Left lung (tissue), 4 donors: ENCODE measurements at regions not wholly inside any gene's neighbourhood (a gene's known extent, or its start where the extent isn't known, plus 50 kb on each side); places are given as distances from the start of the nearest gene placed in this dataset.
A peak's percentile ranks its signal among the peaks of the same experiment; 100 is the strongest.

Source experiments
- ATAC-seq: fragments of 200-7000 bp; cut with Tn5 transposase; one replicate; pipeline ENCODE4 v1.9.1; 2020; ENCODE audit warnings: moderate library complexity
- DNase-seq, 4 donors: peaks; one replicate each; pipeline ENCODE4 v3.0.0-alpha.2; 2013 to 2020
- H3K27ac ChIP-seq, 2 donors: fragments of 200-600 bp; sonication (generic) in 1 of 2; one replicate each; pipeline versions ENCODE4 v1.5.0 to v1.8.0; 2020 to 2021
- H3K27me3 ChIP-seq, 2 donors: fragments of 200-600 bp; sonication (generic) in 1 of 2; one replicate each; pipeline versions ENCODE4 v1.5.0 to v1.8.0; 2020 to 2021
- H3K36me3 ChIP-seq, 2 donors: fragments of 200-600 bp; sonication (generic) in 1 of 2; one replicate each; pipeline versions ENCODE4 v1.5.0 to v1.8.0; 2020 to 2021
- H3K4me1 ChIP-seq, 2 donors: fragments of 200-600 bp; one replicate each; pipeline ENCODE4 v1.8.0; 2021
- H3K4me3 ChIP-seq, 2 donors: fragments of 200-600 bp; sonication (generic) in 1 of 2; one replicate each; pipeline versions ENCODE4 v1.5.0 to v1.8.0; 2020 to 2021; ENCODE audit warnings: mild to moderate bottlenecking in 1 of 2
- H3K9me3 ChIP-seq, 2 donors: fragments of 200-600 bp; sonication (generic) in 1 of 2; one replicate each; pipeline versions ENCODE4 v1.5.0 to v1.8.0; 2020 to 2021
- intact Hi-C, 2 donors: fragments of 100-400 bp; cut with DNase I; formaldehyde crosslinking; loops; one replicate each; pipeline versions ENCODE4 v1.11.2 to v1.14.2; 2022
- TF ChIP-seq, protein P1 (sequence below), 2 donors: fragments of 200-600 bp; sonication (generic) in 1 of 2; IDR thresholded peaks; one replicate each; pipeline versions ENCODE4 v1.5.0 to v1.8.0; 2021; ENCODE audit warnings: antibody characterized with exemption in 2 of 2
- donor health status: DM: no; HTN: yes; CAD: no.
- donor health status: DM: no; HTN: no; CAD: no.

DNA sequence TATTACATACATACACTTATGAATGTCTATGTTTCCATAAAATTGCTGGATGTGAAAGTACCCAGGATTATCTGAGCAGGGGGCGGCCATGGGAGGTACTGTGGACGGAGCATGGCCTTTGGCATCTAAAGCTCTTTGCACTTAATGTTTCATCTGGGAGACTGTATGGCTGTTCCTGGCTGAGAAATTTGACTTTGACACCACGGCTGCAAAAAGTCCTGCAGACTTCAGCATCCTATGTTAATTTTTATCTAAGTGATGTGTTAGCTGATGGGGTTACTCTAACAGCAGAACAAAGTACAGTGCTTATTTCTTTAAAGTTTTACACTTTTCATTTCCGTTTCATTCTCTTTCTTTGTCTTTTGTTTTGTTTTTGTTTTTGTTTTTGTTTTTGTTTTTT is 139.8 kb upstream of the STX18 start:
- no peak for ATAC-seq
- DNase-seq: no peak
- no peaks in the 10 kb centered on the region for H3K4me1 ChIP-seq
- TF ChIP-seq, protein P1, sequence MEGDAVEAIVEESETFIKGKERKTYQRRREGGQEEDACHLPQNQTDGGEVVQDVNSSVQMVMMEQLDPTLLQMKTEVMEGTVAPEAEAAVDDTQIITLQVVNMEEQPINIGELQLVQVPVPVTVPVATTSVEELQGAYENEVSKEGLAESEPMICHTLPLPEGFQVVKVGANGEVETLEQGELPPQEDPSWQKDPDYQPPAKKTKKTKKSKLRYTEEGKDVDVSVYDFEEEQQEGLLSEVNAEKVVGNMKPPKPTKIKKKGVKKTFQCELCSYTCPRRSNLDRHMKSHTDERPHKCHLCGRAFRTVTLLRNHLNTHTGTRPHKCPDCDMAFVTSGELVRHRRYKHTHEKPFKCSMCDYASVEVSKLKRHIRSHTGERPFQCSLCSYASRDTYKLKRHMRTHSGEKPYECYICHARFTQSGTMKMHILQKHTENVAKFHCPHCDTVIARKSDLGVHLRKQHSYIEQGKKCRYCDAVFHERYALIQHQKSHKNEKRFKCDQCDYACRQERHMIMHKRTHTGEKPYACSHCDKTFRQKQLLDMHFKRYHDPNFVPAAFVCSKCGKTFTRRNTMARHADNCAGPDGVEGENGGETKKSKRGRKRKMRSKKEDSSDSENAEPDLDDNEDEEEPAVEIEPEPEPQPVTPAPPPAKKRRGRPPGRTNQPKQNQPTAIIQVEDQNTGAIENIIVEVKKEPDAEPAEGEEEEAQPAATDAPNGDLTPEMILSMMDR (IDR thresholded peaks at IDR 0.05): no peak
- no peak overlapping the region for H3K27ac ChIP-seq
- no peaks in the 10 kb centered on the region for H3K9me3 ChIP-seq
- no peak overlapping the region for H3K4me3 ChIP-seq
- intact Hi-C loops: no loop called here
- H3K36me3 ChIP-seq: no peaks in the 10 kb centered on the region
- H3K27me3 ChIP-seq: no peaks in the 10 kb centered on the region

GRCh38 chr4:4680758-4681157 is 138.9 kb upstream of the STX18 start:
- intact Hi-C loops: no loop called here
- no peaks in the 10 kb centered on the region for H3K36me3 ChIP-seq
- DNase-seq (no peak), ATAC-seq (no peak)
- H3K27ac ChIP-seq: no peak overlapping the region
- H3K9me3 ChIP-seq: no peaks in the 10 kb centered on the region
- TF ChIP-seq, protein P1 (IDR thresholded peaks at IDR 0.05): no peak
- no peak overlapping the region for H3K4me3 ChIP-seq
- no peaks in the 10 kb centered on the region for H3K4me1 ChIP-seq
- no peaks in the 10 kb centered on the region for H3K27me3 ChIP-seq

DNA sequence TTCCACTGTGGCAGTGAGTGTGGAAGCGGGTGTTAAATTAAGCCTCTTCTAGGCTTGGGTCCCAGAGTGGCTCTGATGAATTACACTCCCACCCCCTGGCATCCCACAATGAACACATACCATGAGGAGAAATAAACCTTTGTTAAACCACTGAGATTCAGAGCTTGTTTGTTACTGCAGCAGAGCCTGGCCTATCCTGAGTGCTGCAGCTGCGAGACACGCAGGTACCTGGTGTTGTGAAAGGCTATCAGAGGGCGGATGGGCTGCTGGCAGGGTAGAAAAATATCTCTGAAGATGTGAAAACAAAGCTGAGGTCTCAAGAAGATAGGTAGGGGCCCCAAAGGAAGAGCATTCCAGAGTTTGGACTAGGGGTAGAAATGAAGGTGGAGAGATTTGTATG is 138.4 kb upstream of the STX18 start:
- Histone ChIP-seq H3K27ac (no peak overlapping the region), H3K27me3 (no peaks in the 10 kb centered on the region), H3K36me3 (no peaks in the 10 kb centered on the region), H3K4me3 (no peak overlapping the region), H3K9me3 (no peaks in the 10 kb centered on the region), H3K4me1 (no peaks in the 10 kb centered on the region)
- DNase-seq (no peak), ATAC-seq (no peak)
- intact Hi-C loops: no loop called here
- TF ChIP-seq, protein P1 (IDR thresholded peaks at IDR 0.05): no peak

- ATAC-seq (peak; percentile 69), DNase-seq (peak in 1 of 4 donors; percentile 39)
- Histone ChIP-seq H3K9me3 (no peaks in the 10 kb centered on the region), H3K27me3 (no peaks in the 10 kb centered on the region), H3K4me1 (no peaks in the 10 kb centered on the region), H3K36me3 (no peaks in the 10 kb centered on the region), H3K4me3 (no peak overlapping the region), H3K27ac (no peak overlapping the region)
- TF ChIP-seq, protein P1 (IDR thresholded peaks at IDR 0.05): peak; percentile 32 to 43
- intact Hi-C loops: no loop called here
These were observed 136.0 kb upstream of the STX18 start for GRCh38 chr4:4677556-4678522.

DNA sequence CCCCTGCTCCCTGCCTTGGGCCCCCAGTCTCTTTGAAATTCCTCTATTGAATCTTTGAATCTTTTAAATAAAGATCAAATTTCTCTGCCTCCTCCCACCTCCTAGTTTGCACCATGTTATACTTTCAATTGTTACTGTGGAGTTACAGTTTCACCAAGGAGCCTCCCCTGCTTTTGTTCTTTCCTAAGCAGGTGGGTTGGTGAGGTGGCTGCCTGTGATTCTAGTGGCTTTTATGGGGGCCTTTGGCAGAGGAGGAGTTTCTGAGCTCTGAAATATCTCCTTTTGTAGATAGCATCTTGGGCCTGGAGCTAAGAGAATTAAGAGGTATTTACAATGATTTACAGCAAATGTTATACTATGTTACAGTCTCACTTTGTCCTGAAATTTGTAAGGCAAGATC is 133.8 kb upstream of the STX18 start:
- Histone ChIP-seq H3K9me3 (no peaks in the 10 kb centered on the region), H3K4me1 (no peaks in the 10 kb centered on the region), H3K27ac (no peak overlapping the region), H3K4me3 (no peak overlapping the region), H3K36me3 (no peaks in the 10 kb centered on the region), H3K27me3 (no peaks in the 10 kb centered on the region)
- no peak for ATAC-seq
- TF ChIP-seq, protein P1 (IDR thresholded peaks at IDR 0.05): no peak
- DNase-seq: no peak
- intact Hi-C loops: no loop called here
